A673 (cell line): ENCODE measurements at regions not wholly inside any gene's neighbourhood (a gene's known extent, or its start where the extent isn't known, plus 50 kb on each side); places are given as distances from the start of the nearest gene placed in this dataset.

ENCODE experiments used
- BruUV-seq: library from RNA; stranded (reverse); fragments of 400-500 nt; replicated peaks from 2 replicates; lab custom pipeline; 2021; lab: Mats Ljungman, UMichigan
- CTCF ChIA-PET: fragments of 300-600 bp; sonication (Branson Sonifier 250); formaldehyde crosslinking; loops from one replicate; lab custom pipeline; 2022; ENCODE audit warnings: antibody characterized with exemption; lab: Charles Lee
- POLR2A ChIA-PET: fragments of 300-600 bp; sonication (Branson Sonifier 250); formaldehyde crosslinking; loops from one replicate; lab custom pipeline; 2022; ENCODE audit warnings: antibody characterized with exemption; ENCODE audit not compliant: low non-redundant PET; lab: Charles Lee
- DNase-seq: peaks from one replicate; pipeline ENCODE4 v3.0.0-alpha.2; 2015; ENCODE audit warnings: low spot score
- H3K27ac ChIP-seq: fragments of 200-600 bp; sonication (generic); 2 replicates; pipeline ENCODE4 v1.5.1; 2016; ENCODE audit warnings: mixed run types, low read depth, mild to moderate bottlenecking, mixed read lengths, antibody characterized with exemption, low read length; ENCODE audit not compliant: poor library complexity, severe bottlenecking
- H3K27me3 ChIP-seq: fragments of 200-600 bp; sonication (generic); replicated peaks from 2 replicates; pipeline ENCODE4 v1.6.1; 2017; ENCODE audit warnings: mixed run types, low read depth, mild to moderate bottlenecking, mixed read lengths, antibody characterized with exemption, low read length; ENCODE audit not compliant: insufficient read depth, poor library complexity
- H3K36me3 ChIP-seq: fragments of 200-600 bp; sonication (generic); 2 replicates; pipeline ENCODE4 v1.6.1; 2016; ENCODE audit warnings: mixed run types, mild to moderate bottlenecking, mixed read lengths, antibody characterized with exemption, low read length; ENCODE audit not compliant: insufficient read depth, poor library complexity, severe bottlenecking
- H3K4me1 ChIP-seq: fragments of 200-600 bp; sonication (generic); 2 replicates; pipeline ENCODE4 v1.6.1; 2017; ENCODE audit warnings: mixed run types, mild to moderate bottlenecking, mixed read lengths, antibody characterized with exemption, low read length; ENCODE audit not compliant: insufficient read depth, poor library complexity, severe bottlenecking
- H3K4me3 ChIP-seq: fragments of 200-600 bp; sonication (generic); 2 replicates; pipeline ENCODE4 v1.5.1; 2016; ENCODE audit warnings: low read depth, mixed run types, mild to moderate bottlenecking, mixed read lengths, low read length; ENCODE audit not compliant: poor library complexity, severe bottlenecking
- H3K9me3 ChIP-seq: fragments of 200-600 bp; sonication (generic); 2 replicates; pipeline ENCODE4 v1.6.1; 2016; ENCODE audit warnings: mixed run types, low read depth, mild to moderate bottlenecking, mixed read lengths, antibody characterized with exemption, low read length; ENCODE audit not compliant: poor library complexity, severe bottlenecking
- EZH2 ChIP-seq: fragments of 200-600 bp; sonication (generic); IDR thresholded peaks from 2 replicates; pipeline ENCODE4 v1.6.1; 2017; ENCODE audit warnings: borderline replicate concordance, low read depth, mild to moderate bottlenecking, mixed read lengths, antibody characterized with exemption, low read length; ENCODE audit not compliant: poor library complexity, severe bottlenecking
- intact Hi-C: fragments of 100-400 bp; cut with micrococcal nuclease; formaldehyde crosslinking; loops from one replicate; pipeline ENCODE4 v1.10.0; 2022; ENCODE audit not compliant: unreplicated experiment
- TF ChIP-seq, protein P1 (sequence below): fragments of 300-800, 200-600 bp; sonication (generic); conservative IDR thresholded peaks from 2 replicates; pipeline ENCODE4 v1.5.1; 2017; ENCODE audit warnings: low read depth, mild to moderate bottlenecking, antibody characterized with exemption, low read length, moderate library complexity, mixed read lengths

DNA sequence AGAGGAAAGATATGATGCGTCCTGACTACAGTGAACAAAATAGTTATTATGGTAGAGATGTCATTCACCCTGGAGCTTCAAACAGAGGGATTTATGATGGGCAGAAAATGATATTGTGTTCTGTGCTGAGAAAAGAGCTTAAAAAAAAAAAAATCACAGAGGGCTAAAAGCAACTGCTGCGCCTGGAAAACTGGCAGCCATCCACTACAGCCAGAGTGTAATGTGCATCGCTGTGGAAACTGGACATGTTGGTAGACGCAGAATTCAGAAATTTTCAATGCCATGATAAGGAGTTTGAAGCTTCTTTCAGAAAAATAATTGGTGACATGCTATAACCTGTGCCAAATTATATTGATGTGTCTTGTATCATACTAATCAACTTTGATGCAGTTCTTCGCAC lies 122.9 kb upstream of the SOX11 start:
- ChIA-PET POLR2A (no interaction called here), CTCF (no interaction called here)
- no peak overlapping the region for H3K4me3 ChIP-seq
- no peaks in the 10 kb centered on the region for H3K36me3 ChIP-seq
- TF ChIP-seq, protein P1, sequence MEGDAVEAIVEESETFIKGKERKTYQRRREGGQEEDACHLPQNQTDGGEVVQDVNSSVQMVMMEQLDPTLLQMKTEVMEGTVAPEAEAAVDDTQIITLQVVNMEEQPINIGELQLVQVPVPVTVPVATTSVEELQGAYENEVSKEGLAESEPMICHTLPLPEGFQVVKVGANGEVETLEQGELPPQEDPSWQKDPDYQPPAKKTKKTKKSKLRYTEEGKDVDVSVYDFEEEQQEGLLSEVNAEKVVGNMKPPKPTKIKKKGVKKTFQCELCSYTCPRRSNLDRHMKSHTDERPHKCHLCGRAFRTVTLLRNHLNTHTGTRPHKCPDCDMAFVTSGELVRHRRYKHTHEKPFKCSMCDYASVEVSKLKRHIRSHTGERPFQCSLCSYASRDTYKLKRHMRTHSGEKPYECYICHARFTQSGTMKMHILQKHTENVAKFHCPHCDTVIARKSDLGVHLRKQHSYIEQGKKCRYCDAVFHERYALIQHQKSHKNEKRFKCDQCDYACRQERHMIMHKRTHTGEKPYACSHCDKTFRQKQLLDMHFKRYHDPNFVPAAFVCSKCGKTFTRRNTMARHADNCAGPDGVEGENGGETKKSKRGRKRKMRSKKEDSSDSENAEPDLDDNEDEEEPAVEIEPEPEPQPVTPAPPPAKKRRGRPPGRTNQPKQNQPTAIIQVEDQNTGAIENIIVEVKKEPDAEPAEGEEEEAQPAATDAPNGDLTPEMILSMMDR = no peak
- no peak for TF ChIP-seq EZH2
- no peaks in the 10 kb centered on the region for H3K9me3 ChIP-seq
- DNase-seq = no peak
- H3K4me1 ChIP-seq = no peaks in the 10 kb centered on the region
- H3K27me3 ChIP-seq = no peaks in the 10 kb centered on the region
- intact Hi-C loops = no loop called here
- BruUV-seq = no TSS peak
- H3K27ac ChIP-seq = no peak overlapping the region

DNA sequence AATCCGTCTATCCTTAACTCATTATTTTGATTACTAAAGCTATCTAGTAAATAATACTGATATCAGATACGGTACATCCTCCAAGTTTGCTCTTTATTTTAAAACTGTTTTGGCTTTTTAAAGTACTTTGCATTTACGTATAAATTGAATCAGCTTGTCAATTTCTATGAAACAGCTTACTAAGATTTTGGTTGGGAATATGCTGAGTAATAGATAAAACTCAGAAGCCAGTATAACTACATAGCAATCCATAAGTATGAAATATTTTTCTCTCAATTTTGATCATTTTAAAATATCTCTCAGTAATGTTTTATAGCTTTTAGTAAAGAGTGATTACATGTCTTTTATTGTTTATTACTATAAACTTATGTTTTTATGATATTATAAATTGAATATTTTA lies 116.2 kb upstream of the SOX11 start:
- DNase-seq = no peak
- Histone ChIP-seq H3K4me3 (no peak overlapping the region), H3K36me3 (no peaks in the 10 kb centered on the region), H3K27me3 (no peaks in the 10 kb centered on the region), H3K9me3 (no peaks in the 10 kb centered on the region), H3K4me1 (no peaks in the 10 kb centered on the region), H3K27ac (no peak overlapping the region)
- intact Hi-C loops = no loop called here
- TF ChIP-seq EZH2 = no peak
- TF ChIP-seq, protein P1 = no peak
- POLR2A ChIA-PET = no interaction called here
- no TSS peak for BruUV-seq
- CTCF ChIA-PET = no interaction called here

- no peak for DNase-seq
- H3K36me3 ChIP-seq = no peaks in the 10 kb centered on the region
- no TSS peak for BruUV-seq
- intact Hi-C loops = no loop called here
- H3K4me3 ChIP-seq = no peak overlapping the region
- no peaks in the 10 kb centered on the region for H3K9me3 ChIP-seq
- H3K27me3 ChIP-seq = no peaks in the 10 kb centered on the region
- H3K27ac ChIP-seq = no peak overlapping the region
- TF ChIP-seq, protein P1 = no peak
- no peak for TF ChIP-seq EZH2
- CTCF ChIA-PET = no interaction called here
- H3K4me1 ChIP-seq = no peaks in the 10 kb centered on the region
- POLR2A ChIA-PET = no interaction called here
These were observed 104.4 kb upstream of the SOX11 start for GRCh38 chr2:5587766-5588165.
